A673 (cell line): ENCODE measurements at regions not wholly inside any gene's neighbourhood (a gene's known extent, or its start where the extent isn't known, plus 50 kb on each side); places are given as distances from the start of the nearest gene placed in this dataset.

Experiments
- EZH2 ChIP-seq: fragments of 200-600 bp; sonication (generic); IDR thresholded peaks from 2 replicates; pipeline ENCODE4 v1.6.1; 2017; ENCODE audit warnings: borderline replicate concordance, low read depth, mild to moderate bottlenecking, mixed read lengths, antibody characterized with exemption, low read length; ENCODE audit not compliant: poor library complexity, severe bottlenecking
- TF ChIP-seq, protein P1 (sequence below): fragments of 300-800, 200-600 bp; sonication (generic); conservative IDR thresholded peaks from 2 replicates; pipeline ENCODE4 v1.5.1; 2017; ENCODE audit warnings: low read depth, mild to moderate bottlenecking, antibody characterized with exemption, low read length, moderate library complexity, mixed read lengths

DNA sequence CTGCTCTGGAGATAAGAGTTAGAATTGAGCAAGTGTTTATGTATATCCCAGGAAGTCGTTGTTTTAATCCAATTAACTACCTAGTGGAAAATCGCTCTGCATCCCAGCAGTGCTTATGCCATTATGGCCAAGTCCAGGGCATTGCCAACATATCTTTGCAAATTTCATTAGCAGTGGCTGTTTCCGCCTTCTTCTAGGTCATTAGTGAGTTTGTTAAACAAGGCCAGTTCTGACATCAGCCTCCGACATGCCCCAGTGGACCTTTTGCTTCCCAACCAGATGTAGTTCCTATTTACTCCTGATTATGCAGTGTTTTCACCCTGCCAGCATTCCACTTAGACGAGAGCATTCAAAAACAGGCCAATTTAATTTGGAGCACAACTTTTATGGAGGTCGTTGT lies 106.8 kb upstream of the FAM78B start:
- TF ChIP-seq, protein P1, sequence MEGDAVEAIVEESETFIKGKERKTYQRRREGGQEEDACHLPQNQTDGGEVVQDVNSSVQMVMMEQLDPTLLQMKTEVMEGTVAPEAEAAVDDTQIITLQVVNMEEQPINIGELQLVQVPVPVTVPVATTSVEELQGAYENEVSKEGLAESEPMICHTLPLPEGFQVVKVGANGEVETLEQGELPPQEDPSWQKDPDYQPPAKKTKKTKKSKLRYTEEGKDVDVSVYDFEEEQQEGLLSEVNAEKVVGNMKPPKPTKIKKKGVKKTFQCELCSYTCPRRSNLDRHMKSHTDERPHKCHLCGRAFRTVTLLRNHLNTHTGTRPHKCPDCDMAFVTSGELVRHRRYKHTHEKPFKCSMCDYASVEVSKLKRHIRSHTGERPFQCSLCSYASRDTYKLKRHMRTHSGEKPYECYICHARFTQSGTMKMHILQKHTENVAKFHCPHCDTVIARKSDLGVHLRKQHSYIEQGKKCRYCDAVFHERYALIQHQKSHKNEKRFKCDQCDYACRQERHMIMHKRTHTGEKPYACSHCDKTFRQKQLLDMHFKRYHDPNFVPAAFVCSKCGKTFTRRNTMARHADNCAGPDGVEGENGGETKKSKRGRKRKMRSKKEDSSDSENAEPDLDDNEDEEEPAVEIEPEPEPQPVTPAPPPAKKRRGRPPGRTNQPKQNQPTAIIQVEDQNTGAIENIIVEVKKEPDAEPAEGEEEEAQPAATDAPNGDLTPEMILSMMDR, result no peak
- no peak for TF ChIP-seq EZH2
